WERI-Rb-1 (cell line): ENCODE measurements at regions not wholly inside any gene's neighbourhood (a gene's known extent, or its start where the extent isn't known, plus 50 kb on each side); places are given as distances from the start of the nearest gene placed in this dataset.
"Not testable (repeated sequence)": the region's sequence is repeated elsewhere in the genome, so short reads cannot be mapped to it uniquely, and the experiment has no call there.

Source experiments
- DNase-seq: peaks from one replicate; pipeline ENCODE4 v3.0.0-alpha.2; 2020
- H3K27ac ChIP-seq: fragments of 250-450 bp; sonication (Bioruptor Pico); 2 replicates; pipeline ENCODE4 v1.5.1; 2020; ENCODE audit warnings: mild to moderate bottlenecking, moderate library complexity
- H3K27me3 ChIP-seq: fragments of 250-450 bp; sonication (Bioruptor Pico); 2 replicates; pipeline ENCODE4 v1.5.1; 2021; ENCODE audit warnings: mild to moderate bottlenecking, low read depth, moderate library complexity; ENCODE audit not compliant: insufficient read depth, severe bottlenecking
- H3K36me3 ChIP-seq: fragments of 250-450 bp; sonication (Bioruptor Pico); 2 replicates; pipeline ENCODE4 v1.5.1; 2020; ENCODE audit warnings: mild to moderate bottlenecking, moderate library complexity
- H3K4me3 ChIP-seq: 2 replicates; pipeline ENCODE4 v1.5.1; 2011; ENCODE audit warnings: low read depth, mild to moderate bottlenecking, control low read depth, low read length
- H3K9me3 ChIP-seq: fragments of 250-450 bp; sonication (Bioruptor Pico); 2 replicates; pipeline ENCODE4 v1.5.1; 2021; ENCODE audit warnings: mild to moderate bottlenecking, moderate library complexity; ENCODE audit not compliant: severe bottlenecking
- TF ChIP-seq, protein P1 (sequence below): IDR thresholded peaks from 2 replicates; pipeline ENCODE4 v1.5.1; 2011; ENCODE audit warnings: low read depth, mild to moderate bottlenecking, control low read depth, inconsistent platforms, low read length

DNA sequence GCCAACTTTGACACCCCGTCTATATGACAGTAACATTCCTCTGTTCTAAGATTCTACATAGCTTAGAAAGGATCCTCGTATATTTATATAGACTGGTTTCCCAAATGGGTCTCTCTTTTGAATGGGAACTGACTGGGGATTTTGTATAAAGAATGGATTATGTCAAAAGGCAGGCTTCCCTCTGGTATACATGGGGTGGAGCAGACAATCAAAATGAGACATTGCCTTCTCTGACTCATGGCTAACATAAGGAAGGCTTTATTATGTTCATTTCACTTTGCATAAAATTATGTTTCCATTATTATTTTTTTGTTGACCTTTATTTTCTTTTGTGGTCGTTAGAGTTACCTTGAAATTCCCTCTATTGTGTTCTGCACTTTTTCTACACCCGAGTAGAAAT, 211.1 kb downstream of the ALG10B start:
- TF ChIP-seq, protein P1, sequence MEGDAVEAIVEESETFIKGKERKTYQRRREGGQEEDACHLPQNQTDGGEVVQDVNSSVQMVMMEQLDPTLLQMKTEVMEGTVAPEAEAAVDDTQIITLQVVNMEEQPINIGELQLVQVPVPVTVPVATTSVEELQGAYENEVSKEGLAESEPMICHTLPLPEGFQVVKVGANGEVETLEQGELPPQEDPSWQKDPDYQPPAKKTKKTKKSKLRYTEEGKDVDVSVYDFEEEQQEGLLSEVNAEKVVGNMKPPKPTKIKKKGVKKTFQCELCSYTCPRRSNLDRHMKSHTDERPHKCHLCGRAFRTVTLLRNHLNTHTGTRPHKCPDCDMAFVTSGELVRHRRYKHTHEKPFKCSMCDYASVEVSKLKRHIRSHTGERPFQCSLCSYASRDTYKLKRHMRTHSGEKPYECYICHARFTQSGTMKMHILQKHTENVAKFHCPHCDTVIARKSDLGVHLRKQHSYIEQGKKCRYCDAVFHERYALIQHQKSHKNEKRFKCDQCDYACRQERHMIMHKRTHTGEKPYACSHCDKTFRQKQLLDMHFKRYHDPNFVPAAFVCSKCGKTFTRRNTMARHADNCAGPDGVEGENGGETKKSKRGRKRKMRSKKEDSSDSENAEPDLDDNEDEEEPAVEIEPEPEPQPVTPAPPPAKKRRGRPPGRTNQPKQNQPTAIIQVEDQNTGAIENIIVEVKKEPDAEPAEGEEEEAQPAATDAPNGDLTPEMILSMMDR: no peak
- Histone ChIP-seq H3K4me3 (no peak overlapping the region), H3K36me3 (no peaks in the 10 kb centered on the region), H3K9me3 (no peaks in the 10 kb centered on the region), H3K27ac (no peak overlapping the region), H3K27me3 (peaks cover 32% of the 10 kb centered on the region)
- no peak for DNase-seq

DNA sequence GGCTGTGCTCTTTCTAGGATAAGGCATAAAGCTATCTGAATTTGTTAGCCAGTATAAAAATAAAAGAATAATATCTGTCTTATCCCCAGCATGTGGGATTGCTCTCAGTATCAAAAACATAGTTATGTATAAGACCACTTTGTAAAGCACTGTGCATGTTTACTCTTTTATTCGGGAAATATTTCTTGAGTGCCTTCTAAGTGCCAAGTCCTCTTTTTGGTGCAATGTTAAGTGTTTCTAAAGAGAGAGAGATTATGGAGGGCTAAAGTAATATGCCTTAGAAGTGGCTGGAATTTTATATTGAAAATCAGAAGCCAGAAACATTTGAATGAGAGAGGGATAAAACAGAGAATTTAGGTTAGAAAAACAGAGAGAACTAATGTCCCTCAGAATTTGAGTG, 212.0 kb downstream of the ALG10B start:
- TF ChIP-seq, protein P1: no peak
- no peaks in the 10 kb centered on the region for H3K36me3 ChIP-seq
- H3K27me3 ChIP-seq: peaks cover 23% of the 10 kb centered on the region
- DNase-seq: no peak
- no peak overlapping the region for H3K4me3 ChIP-seq
- no peak overlapping the region for H3K27ac ChIP-seq
- no peaks in the 10 kb centered on the region for H3K9me3 ChIP-seq

DNA sequence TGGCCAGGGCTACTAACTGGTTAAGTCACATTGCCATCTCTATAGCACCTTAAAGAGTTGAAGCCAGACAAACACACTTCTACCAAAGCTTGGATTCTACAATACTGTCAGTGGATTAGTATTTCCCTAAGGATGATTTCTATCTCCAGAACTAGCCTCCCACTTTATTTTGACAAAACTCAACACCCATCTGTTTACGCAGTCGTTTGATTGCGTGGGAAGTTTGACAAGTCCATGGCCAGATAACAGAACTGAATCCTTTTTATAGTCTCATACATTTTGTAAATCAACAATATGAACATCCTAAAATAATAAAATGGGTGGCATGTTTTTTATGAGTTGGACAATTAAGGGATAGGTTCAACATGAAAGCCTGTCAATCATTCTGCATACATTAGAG, 212.7 kb downstream of the ALG10B start:
- H3K4me3 ChIP-seq, H3K9me3 ChIP-seq, H3K36me3 ChIP-seq, DNase-seq, H3K27ac ChIP-seq: not testable (repeated sequence)
- H3K27me3 ChIP-seq: peaks cover 19% of the 10 kb centered on the region

DNA sequence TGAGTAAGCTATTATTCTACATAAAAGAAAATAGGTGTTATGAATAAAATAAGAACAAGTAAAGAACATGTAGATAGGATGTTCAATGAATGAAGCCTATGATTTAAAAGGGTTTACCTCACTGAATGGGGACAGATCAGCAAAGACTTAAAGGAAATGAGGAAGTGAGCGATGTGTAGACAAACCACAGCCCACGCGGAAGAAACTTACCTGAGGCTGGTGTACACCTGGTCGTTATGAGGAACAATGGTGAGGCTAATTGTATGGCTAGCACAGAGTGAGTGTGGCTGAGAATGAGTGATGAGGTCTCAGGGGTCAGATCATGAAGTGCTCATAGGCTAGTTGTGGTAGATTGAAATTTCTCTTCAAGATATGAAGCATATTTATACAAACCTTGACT, 221.7 kb downstream of the ALG10B start:
- Histone ChIP-seq H3K4me3 (no peak overlapping the region), H3K27ac (no peak overlapping the region), H3K36me3 (no peaks in the 10 kb centered on the region), H3K27me3 (peaks cover 10% of the 10 kb centered on the region), H3K9me3 (no peaks in the 10 kb centered on the region)
- no peak for DNase-seq
- TF ChIP-seq, protein P1: no peak

DNA sequence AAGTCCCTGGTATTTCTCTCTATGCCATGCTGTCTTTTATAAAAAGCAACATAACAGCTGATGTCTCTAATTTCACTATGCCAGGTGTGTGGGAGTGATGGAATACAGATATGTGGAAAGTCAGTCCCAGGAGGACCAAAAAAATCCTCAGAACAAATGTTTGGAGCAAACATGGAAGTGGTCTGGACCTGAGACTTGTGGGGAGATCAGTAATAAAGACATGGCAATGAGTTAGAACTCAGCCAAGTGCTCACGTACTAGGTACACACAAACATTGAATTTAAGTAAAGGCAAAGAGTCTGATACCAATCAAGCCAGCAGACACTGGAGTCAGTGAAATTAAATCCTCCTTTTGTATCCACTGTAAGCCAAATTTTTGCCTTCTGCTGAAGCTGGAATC, 223.6 kb downstream of the ALG10B start:
- no peaks in the 10 kb centered on the region for H3K9me3 ChIP-seq
- H3K36me3 ChIP-seq: no peaks in the 10 kb centered on the region
- H3K4me3 ChIP-seq: no peak overlapping the region
- DNase-seq: no peak
- TF ChIP-seq, protein P1: no peak
- H3K27me3 ChIP-seq: peaks cover 10% of the 10 kb centered on the region
- H3K27ac ChIP-seq: no peak overlapping the region

DNA sequence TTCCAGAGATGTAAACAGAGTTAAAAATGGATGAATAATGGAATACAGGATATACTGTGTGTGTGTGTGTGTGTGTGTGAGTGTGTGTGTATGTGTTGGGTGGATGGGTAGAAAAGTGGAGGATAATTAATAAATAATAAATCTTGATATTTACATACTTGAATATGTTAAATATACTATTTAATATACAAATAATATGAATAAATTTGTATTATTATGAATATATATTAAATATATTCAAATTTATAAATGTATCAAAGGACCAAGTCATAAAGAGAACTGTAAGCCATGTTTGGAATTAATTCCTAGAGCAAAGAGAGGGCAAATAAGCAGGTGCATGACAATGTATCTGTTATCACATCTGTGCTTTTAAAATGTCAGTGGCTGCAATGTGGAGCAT, 225.3 kb downstream of the ALG10B start:
- Histone ChIP-seq H3K36me3 (no peaks in the 10 kb centered on the region), H3K9me3 (no peaks in the 10 kb centered on the region), H3K27ac (no peak overlapping the region), H3K27me3 (peaks cover 10% of the 10 kb centered on the region), H3K4me3 (no peak overlapping the region)
- DNase-seq: no peak
- TF ChIP-seq, protein P1: no peak

DNA sequence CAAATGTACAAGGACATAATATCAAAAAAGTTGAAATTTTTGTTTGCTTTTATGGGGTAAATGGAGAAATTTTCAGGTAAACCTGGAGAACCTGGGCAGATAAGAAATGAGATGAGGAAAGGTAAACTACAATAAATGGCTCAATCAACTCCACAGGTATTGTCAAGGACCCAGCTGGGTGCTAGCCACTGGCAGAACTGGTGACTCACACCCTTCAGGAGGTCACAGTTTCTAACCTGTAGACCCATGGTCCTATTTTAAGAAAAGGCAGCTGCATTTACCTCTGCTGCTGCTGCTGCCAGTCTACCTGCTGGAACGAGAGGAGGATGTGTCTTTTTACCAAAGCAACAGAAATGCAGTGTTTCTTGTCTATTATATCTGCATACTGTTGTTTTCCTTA, 226.6 kb downstream of the ALG10B start:
- H3K27ac ChIP-seq: no peak overlapping the region
- TF ChIP-seq, protein P1: no peak
- no peaks in the 10 kb centered on the region for H3K36me3 ChIP-seq
- no peaks in the 10 kb centered on the region for H3K9me3 ChIP-seq
- peaks cover 10% of the 10 kb centered on the region for H3K27me3 ChIP-seq
- H3K4me3 ChIP-seq: no peak overlapping the region
- DNase-seq: no peak
